Astrocyte (in vitro differentiated cells and primary cell): ENCODE measurements at regions not wholly inside any gene's neighbourhood (a gene's known extent, or its start where the extent isn't known, plus 50 kb on each side); places are given as distances from the start of the nearest gene placed in this dataset.

ENCODE experiments used
- DNase-seq: peaks from one replicate; pipeline ENCODE4 v3.0.0-alpha.2; 2010; ENCODE audit warnings: low read depth
- FAIRE-seq: peaks from 2 replicates; lab custom pipeline; 2011; peaks lifted over from hg19 to GRCh38; lab: Jason Lieb, UNC
- H2AFZ ChIP-seq: 2 replicates; pipeline ENCODE4 v1.6.0; 2012; ENCODE audit warnings: low read depth, low read length, inconsistent platforms
- H3K27ac ChIP-seq: 2 replicates; pipeline ENCODE4 v1.5.1; 2011; ENCODE audit warnings: low read depth, low read length, inconsistent platforms
- H3K27me3 ChIP-seq: 2 replicates; pipeline ENCODE4 v1.6.0; 2011; ENCODE audit warnings: low read length, inconsistent platforms; ENCODE audit not compliant: insufficient read depth
- H3K36me3 ChIP-seq: 2 replicates; pipeline ENCODE4 v1.5.1; 2011; ENCODE audit warnings: low read length, inconsistent platforms; ENCODE audit not compliant: insufficient read depth
- H3K4me1 ChIP-seq: 2 replicates; pipeline ENCODE4 v1.5.1; 2011; ENCODE audit warnings: low read length, inconsistent platforms; ENCODE audit not compliant: insufficient read depth
- H3K4me2 ChIP-seq: 2 replicates; pipeline ENCODE4 v1.6.0; 2012; ENCODE audit warnings: low read length, inconsistent platforms
- H3K4me3 ChIP-seq: 2 replicates; pipeline ENCODE4 v1.5.1; 2011; ENCODE audit warnings: low read depth, mild to moderate bottlenecking, low read length, inconsistent platforms; ENCODE audit not compliant: insufficient read depth
- H3K79me2 ChIP-seq: 2 replicates; pipeline ENCODE4 v1.6.0; 2012; ENCODE audit warnings: mild to moderate bottlenecking, low read length, inconsistent platforms; ENCODE audit not compliant: insufficient read depth
- H3K9ac ChIP-seq: 2 replicates; pipeline ENCODE4 v1.6.0; 2012; ENCODE audit warnings: mild to moderate bottlenecking, low read length, inconsistent platforms
- H3K9me3 ChIP-seq: 2 replicates; pipeline ENCODE4 v1.5.1; 2012; ENCODE audit warnings: low read depth, mild to moderate bottlenecking, low read length, inconsistent platforms; ENCODE audit not compliant: insufficient read depth
- H4K20me1 ChIP-seq: 2 replicates; pipeline ENCODE4 v1.6.0; 2012; ENCODE audit warnings: low read length, inconsistent platforms; ENCODE audit not compliant: insufficient read depth
- H3K27ac Mint-ChIP-seq: one replicate; pipeline ENCODE4 v1.8.0; 2021; ENCODE audit warnings: mild to moderate bottlenecking, mixed read lengths; ENCODE audit not compliant: unreplicated experiment
- H3K27me3 Mint-ChIP-seq: one replicate; pipeline ENCODE4 v1.8.0; 2021; ENCODE audit warnings: low read depth, mixed read lengths; ENCODE audit not compliant: unreplicated experiment
- H3K36me3 Mint-ChIP-seq: one replicate; pipeline ENCODE4 v1.8.0; 2021; ENCODE audit warnings: low read depth, mixed read lengths; ENCODE audit not compliant: unreplicated experiment
- H3K4me1 Mint-ChIP-seq: one replicate; pipeline ENCODE4 v1.8.0; 2021; ENCODE audit warnings: low read depth, mixed read lengths; ENCODE audit not compliant: unreplicated experiment
- H3K4me3 Mint-ChIP-seq: one replicate; pipeline ENCODE4 v1.8.0; 2021; ENCODE audit warnings: mild to moderate bottlenecking, moderate library complexity, mixed read lengths; ENCODE audit not compliant: unreplicated experiment
- H3K9me3 Mint-ChIP-seq: one replicate; pipeline ENCODE4 v1.8.0; 2021; ENCODE audit warnings: mild to moderate bottlenecking, mixed read lengths; ENCODE audit not compliant: unreplicated experiment
- CTCF ChIP-seq: IDR thresholded peaks from 2 replicates; pipeline ENCODE4 v1.5.1; 2011; ENCODE audit warnings: low read depth, mild to moderate bottlenecking, inconsistent platforms, low read length, moderate library complexity; ENCODE audit not compliant: insufficient read depth
- EZH2 ChIP-seq: IDR thresholded peaks from 2 replicates; pipeline ENCODE4 v1.6.1; 2012; ENCODE audit warnings: mild to moderate bottlenecking, low read length, inconsistent platforms; ENCODE audit not compliant: insufficient read depth

GRCh38 chr5:125699860-125700259 lies 723.3 kb upstream of the GRAMD2B start:
- Histone ChIP-seq H3K27ac (no peak overlapping the region), H3K4me1 (peaks cover 19% of the 10 kb centered on the region), H3K27me3 (no peaks in the 10 kb centered on the region), H3K36me3 (no peaks in the 10 kb centered on the region), H3K79me2 (no peaks in the 10 kb centered on the region), H3K9ac (no peak overlapping the region), H3K9me3 (no peaks in the 10 kb centered on the region), H3K4me2 (no peak overlapping the region), H4K20me1 (no peaks in the 10 kb centered on the region), H3K4me3 (no peak overlapping the region), H2AFZ (no peak overlapping the region)
- Mint-ChIP-seq H3K4me1 (peaks cover 18% of the 10 kb centered on the region), H3K36me3 (no peaks in the 10 kb centered on the region), H3K4me3 (no peak overlapping the region), H3K9me3 (no peaks in the 10 kb centered on the region), H3K27me3 (no peaks in the 10 kb centered on the region), H3K27ac (no peak overlapping the region)
- FAIRE-seq, result no peak
- DNase-seq, result no peak
- no peak for TF ChIP-seq CTCF
- TF ChIP-seq EZH2, result no peak

- Histone ChIP-seq H3K27me3 (no peaks in the 10 kb centered on the region), H3K9me3 (no peaks in the 10 kb centered on the region), H3K9ac (peak overlapping the region; percentile 17), H2AFZ (peak overlapping the region; percentile 58), H3K4me1 (peaks cover 19% of the 10 kb centered on the region), H3K79me2 (no peaks in the 10 kb centered on the region), H3K36me3 (no peaks in the 10 kb centered on the region), H4K20me1 (no peaks in the 10 kb centered on the region), H3K4me2 (peak overlapping the region; percentile 66), H3K27ac (no peak overlapping the region), H3K4me3 (no peak overlapping the region)
- Mint-ChIP-seq H3K4me1 (peaks cover 18% of the 10 kb centered on the region), H3K27ac (no peak overlapping the region), H3K36me3 (no peaks in the 10 kb centered on the region), H3K9me3 (no peaks in the 10 kb centered on the region), H3K4me3 (no peak overlapping the region), H3K27me3 (no peaks in the 10 kb centered on the region)
- FAIRE-seq, result no peak
- TF ChIP-seq CTCF (no peak), EZH2 (no peak)
- peak; percentile 31 for DNase-seq
Measured at GRCh38 chr5:125700380-125700861, 722.8 kb upstream of the GRAMD2B start.

- Histone ChIP-seq H3K4me1 (peaks cover 5% of the 10 kb centered on the region), H3K27me3 (no peaks in the 10 kb centered on the region), H3K36me3 (no peaks in the 10 kb centered on the region), H4K20me1 (no peaks in the 10 kb centered on the region), H3K9me3 (no peaks in the 10 kb centered on the region), H3K4me3 (no peak overlapping the region), H3K4me2 (no peak overlapping the region), H3K79me2 (no peaks in the 10 kb centered on the region), H2AFZ (no peak overlapping the region), H3K9ac (no peak overlapping the region), H3K27ac (no peak overlapping the region)
- FAIRE-seq (no peak), DNase-seq (no peak)
- Mint-ChIP-seq H3K4me3 (no peak overlapping the region), H3K9me3 (peaks cover under 1% of the 10 kb centered on the region), H3K27ac (no peak overlapping the region), H3K27me3 (no peaks in the 10 kb centered on the region), H3K4me1 (peaks cover 4% of the 10 kb centered on the region), H3K36me3 (no peaks in the 10 kb centered on the region)
- no peak for TF ChIP-seq CTCF
- no peak for TF ChIP-seq EZH2
Measured at GRCh38 chr5:125703616-125704015, 719.6 kb upstream of the GRAMD2B start.
